ENCODE measurements at regions not wholly inside any gene's neighbourhood (a gene's known extent, or its start where the extent isn't known, plus 50 kb on each side); places are given as distances from the start of the nearest gene placed in this dataset.
"Not testable (repeated sequence)": the region's sequence is repeated elsewhere in the genome, so short reads cannot be mapped to it uniquely, and the experiment has no call there.

DNA sequence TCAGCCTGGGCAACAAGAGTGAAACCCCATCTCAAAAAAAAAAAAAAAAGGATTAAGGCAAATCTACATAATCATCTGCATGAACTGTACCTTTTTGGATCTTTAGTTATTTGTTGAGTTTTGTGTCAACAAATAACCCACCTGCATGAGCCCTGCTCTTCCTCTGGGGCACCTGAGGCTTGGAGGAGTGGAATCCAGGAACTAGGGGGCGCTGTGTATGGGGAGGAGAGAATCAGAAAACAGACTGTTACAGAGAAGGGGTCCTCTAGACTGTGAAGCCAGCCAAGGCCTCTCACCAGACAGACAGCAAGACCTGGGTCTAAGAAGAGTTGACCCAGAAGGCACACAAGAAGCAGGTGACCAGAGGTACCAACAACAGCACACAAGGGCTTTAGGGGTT, 682.8 kb upstream of the NRP1 start:
- no peak for DNase-seq (ENCODE audit: extremely low spot score, unreplicated experiment)
- Mint-ChIP-seq H3K36me3 (ENCODE audit: unreplicated experiment) (no peaks in the 10 kb centered on the region), H3K4me3 (ENCODE audit: unreplicated experiment) (no peak overlapping the region)

DNA sequence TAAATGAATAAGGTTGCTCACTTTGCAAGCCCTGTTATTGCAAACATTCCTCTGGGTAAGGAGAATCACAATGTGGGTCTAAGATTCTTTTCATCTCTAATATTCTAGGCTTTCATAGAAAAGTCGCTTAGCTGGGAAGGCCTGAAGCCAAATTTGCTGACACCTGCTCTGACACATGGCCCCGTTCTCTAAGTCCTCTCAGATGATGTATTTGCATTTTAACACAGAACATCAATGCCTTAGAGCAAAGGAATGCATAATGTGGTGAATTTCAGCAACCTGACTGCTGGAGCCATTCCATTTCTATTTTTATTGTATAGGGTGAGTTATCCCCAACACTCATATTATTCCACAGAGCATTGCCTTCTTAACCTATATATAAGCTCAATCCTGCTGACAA, 682.1 kb upstream of the NRP1 start:
- TF ChIP-seq, protein P1, sequence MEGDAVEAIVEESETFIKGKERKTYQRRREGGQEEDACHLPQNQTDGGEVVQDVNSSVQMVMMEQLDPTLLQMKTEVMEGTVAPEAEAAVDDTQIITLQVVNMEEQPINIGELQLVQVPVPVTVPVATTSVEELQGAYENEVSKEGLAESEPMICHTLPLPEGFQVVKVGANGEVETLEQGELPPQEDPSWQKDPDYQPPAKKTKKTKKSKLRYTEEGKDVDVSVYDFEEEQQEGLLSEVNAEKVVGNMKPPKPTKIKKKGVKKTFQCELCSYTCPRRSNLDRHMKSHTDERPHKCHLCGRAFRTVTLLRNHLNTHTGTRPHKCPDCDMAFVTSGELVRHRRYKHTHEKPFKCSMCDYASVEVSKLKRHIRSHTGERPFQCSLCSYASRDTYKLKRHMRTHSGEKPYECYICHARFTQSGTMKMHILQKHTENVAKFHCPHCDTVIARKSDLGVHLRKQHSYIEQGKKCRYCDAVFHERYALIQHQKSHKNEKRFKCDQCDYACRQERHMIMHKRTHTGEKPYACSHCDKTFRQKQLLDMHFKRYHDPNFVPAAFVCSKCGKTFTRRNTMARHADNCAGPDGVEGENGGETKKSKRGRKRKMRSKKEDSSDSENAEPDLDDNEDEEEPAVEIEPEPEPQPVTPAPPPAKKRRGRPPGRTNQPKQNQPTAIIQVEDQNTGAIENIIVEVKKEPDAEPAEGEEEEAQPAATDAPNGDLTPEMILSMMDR (IDR thresholded peaks at IDR 0.05) = no peak
- no peak overlapping the region for H3K4me3 Mint-ChIP-seq (ENCODE audit: unreplicated experiment)
- peaks cover 2% of the 10 kb centered on the region for H3K4me1 Mint-ChIP-seq (ENCODE audit: unreplicated experiment)
- no peaks in the 10 kb centered on the region for H3K36me3 Mint-ChIP-seq (ENCODE audit: unreplicated experiment)
- H3K9me3 Mint-ChIP-seq (ENCODE audit: unreplicated experiment) = peaks cover 2% of the 10 kb centered on the region
- H3K27me3 Mint-ChIP-seq (ENCODE audit: unreplicated experiment) = peaks cover 13% of the 10 kb centered on the region
- H3K27ac Mint-ChIP-seq (ENCODE audit: unreplicated experiment) = no peak overlapping the region
- no peak for DNase-seq (ENCODE audit: extremely low spot score, unreplicated experiment)

More for the DNA sequence above, 682.8 kb upstream of the NRP1 start:
- Mint-ChIP-seq H3K9me3 (ENCODE audit: unreplicated experiment) (peaks cover 5% of the 10 kb centered on the region), H3K27ac (ENCODE audit: unreplicated experiment) (no peak overlapping the region), H3K4me1 (ENCODE audit: unreplicated experiment) (peaks cover 2% of the 10 kb centered on the region), H3K27me3 (ENCODE audit: unreplicated experiment) (peaks cover 13% of the 10 kb centered on the region)
- TF ChIP-seq, protein P1 (IDR thresholded peaks at IDR 0.05) = no peak

DNA sequence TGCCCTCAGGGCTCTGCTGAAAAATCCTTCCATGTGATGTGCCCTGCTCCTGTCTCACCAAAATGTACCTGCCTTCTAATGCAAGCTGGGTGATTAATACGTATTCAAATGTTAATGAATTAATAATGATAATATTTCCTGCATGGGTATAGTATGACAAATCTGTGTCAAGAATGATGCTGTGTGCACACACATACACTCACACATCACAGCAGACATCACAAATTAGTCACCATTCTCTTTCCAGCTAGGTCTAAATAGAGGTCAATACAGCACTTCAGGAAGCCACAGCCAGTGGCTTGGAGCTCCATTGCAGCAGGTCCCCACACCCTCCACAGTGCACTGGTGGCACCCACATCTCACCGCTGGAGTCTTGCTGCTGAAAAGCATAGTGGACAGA, 681.2 kb upstream of the NRP1 start:
- TF ChIP-seq, protein P1 (IDR thresholded peaks at IDR 0.05) = no peak
- H3K4me3 Mint-ChIP-seq (ENCODE audit: unreplicated experiment) = no peak overlapping the region
- no peaks in the 10 kb centered on the region for H3K9me3 Mint-ChIP-seq (ENCODE audit: unreplicated experiment)
- H3K27ac Mint-ChIP-seq (ENCODE audit: unreplicated experiment) = no peak overlapping the region
- H3K4me1 Mint-ChIP-seq (ENCODE audit: unreplicated experiment) = peaks cover 2% of the 10 kb centered on the region
- no peak for DNase-seq (ENCODE audit: extremely low spot score, unreplicated experiment)
- no peaks in the 10 kb centered on the region for H3K36me3 Mint-ChIP-seq (ENCODE audit: unreplicated experiment)
- peaks cover 19% of the 10 kb centered on the region for H3K27me3 Mint-ChIP-seq (ENCODE audit: unreplicated experiment)

DNA sequence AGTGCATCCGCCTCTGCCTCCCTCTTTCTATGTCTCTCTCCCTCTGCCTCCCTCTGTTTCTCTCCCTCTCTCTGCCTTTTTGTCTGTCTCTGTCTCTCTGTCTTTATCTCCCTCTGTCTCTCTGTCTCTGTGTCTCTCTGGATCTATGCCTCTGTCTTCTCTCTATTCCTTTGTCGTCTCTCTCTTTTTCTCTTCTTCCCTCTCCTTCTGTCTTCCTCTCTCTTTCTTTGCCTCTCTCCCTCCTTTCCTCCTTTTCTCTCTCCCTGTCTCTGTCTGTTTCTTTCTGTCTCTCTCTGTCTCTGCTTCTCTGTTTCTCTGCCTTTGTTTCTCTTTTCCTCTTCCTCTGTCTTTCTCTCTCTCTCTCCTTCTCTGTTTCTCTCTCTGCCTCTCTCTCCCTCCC, 678.8 kb upstream of the NRP1 start:
- Mint-ChIP-seq H3K36me3 (ENCODE audit: unreplicated experiment) (no peaks in the 10 kb centered on the region), H3K9me3 (ENCODE audit: unreplicated experiment) (no peaks in the 10 kb centered on the region), H3K4me3 (ENCODE audit: unreplicated experiment) (no peak overlapping the region), H3K27ac (ENCODE audit: unreplicated experiment) (no peak overlapping the region), H3K27me3 (ENCODE audit: unreplicated experiment) (peaks cover 20% of the 10 kb centered on the region), H3K4me1 (ENCODE audit: unreplicated experiment) (peaks cover 1% of the 10 kb centered on the region)
- DNase-seq (ENCODE audit: extremely low spot score, unreplicated experiment) = no peak
- TF ChIP-seq, protein P1 (IDR thresholded peaks at IDR 0.05) = no peak

DNA sequence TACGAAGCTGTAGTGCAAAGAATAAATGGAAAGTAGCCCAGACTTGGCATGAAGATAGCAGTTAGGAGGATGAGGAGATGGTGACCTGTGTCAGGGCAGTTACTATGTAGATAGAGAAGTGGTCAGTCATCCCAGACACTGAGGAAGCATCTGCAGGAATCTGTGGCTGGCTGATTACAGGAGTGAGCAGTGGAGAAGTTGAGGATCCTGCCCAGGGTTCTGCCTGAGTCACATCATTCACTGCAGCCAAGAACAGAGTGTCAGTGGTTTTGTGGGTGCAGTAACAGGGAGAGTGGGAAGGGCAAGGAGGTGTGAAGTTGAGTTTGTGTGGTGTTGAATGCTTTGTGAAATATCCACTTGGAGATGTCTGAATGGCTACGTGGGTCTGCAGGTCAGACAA, 676.4 kb upstream of the NRP1 start:
- H3K4me3 Mint-ChIP-seq (ENCODE audit: unreplicated experiment) = no peak overlapping the region
- no peak for DNase-seq (ENCODE audit: extremely low spot score, unreplicated experiment)
- H3K4me1 Mint-ChIP-seq (ENCODE audit: unreplicated experiment) = no peaks in the 10 kb centered on the region

DNA sequence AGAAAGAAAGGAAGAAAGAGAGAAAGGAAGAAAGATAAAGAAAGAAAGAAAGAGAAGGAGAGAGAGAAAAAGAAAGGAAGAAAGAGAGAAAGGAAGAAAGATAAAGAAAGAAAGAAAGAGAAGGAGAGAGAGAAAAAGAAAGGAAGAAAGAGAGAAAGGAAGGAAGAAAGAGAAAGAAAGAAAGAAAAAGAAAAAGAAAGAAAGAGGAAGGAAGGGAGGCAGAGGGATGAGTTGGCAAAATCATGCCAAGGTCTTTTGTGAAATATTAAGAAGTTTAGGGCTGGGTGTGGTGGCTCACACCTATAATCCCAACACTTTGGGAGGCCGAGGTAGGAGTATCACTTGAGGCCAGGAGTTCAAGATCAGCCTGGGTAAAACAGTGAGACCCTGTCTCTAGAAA, 675.8 kb upstream of the NRP1 start:
- H3K36me3 Mint-ChIP-seq (ENCODE audit: unreplicated experiment); H3K9me3 Mint-ChIP-seq (ENCODE audit: unreplicated experiment); H3K4me3 Mint-ChIP-seq (ENCODE audit: unreplicated experiment); H3K4me1 Mint-ChIP-seq (ENCODE audit: unreplicated experiment); H3K27ac Mint-ChIP-seq (ENCODE audit: unreplicated experiment); DNase-seq (ENCODE audit: extremely low spot score, unreplicated experiment): not testable (repeated sequence)
- H3K27me3 Mint-ChIP-seq (ENCODE audit: unreplicated experiment) = peaks cover 30% of the 10 kb centered on the region

More for the DNA sequence above, 676.4 kb upstream of the NRP1 start:
- Mint-ChIP-seq H3K27ac (ENCODE audit: unreplicated experiment) (no peak overlapping the region), H3K36me3 (ENCODE audit: unreplicated experiment) (no peaks in the 10 kb centered on the region), H3K27me3 (ENCODE audit: unreplicated experiment) (peaks cover 30% of the 10 kb centered on the region), H3K9me3 (ENCODE audit: unreplicated experiment) (no peaks in the 10 kb centered on the region)
- TF ChIP-seq, protein P1 (IDR thresholded peaks at IDR 0.05) = no peak

Measured in osteocyte (in vitro differentiated cells).